C4-2B (cell line): ENCODE measurements at regions not wholly inside any gene's neighbourhood (a gene's known extent, or its start where the extent isn't known, plus 50 kb on each side); places are given as distances from the start of the nearest gene placed in this dataset.

Source experiments
- CTCF ChIP-seq: fragments of 450-650 bp; conservative IDR thresholded peaks from 2 replicates; pipeline ENCODE4 v1.5.1; 2017; ENCODE audit warnings: mild to moderate bottlenecking
- ZFX ChIP-seq: fragments of 450-650 bp; IDR thresholded peaks from 2 replicates; pipeline ENCODE4 v1.6.1; 2017

DNA sequence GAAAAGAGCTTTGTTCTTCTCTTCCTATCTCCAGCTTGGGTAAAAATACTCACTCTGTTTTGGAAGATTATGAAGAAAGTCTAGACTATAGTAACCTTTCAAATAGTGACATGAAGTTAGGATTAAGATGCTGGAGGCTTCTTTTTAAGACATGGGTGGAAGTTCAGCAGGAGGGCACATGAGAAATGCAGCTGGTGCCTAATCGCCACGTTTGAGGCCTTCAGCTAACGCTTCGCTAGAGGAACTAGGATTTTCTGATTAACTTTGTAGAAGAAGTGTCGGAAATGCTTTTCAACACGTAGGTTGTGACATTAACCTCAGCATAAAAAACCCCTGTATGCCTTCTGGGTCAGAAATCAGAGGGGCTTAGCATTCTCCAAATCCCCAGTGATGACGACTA is 348.1 kb upstream of the MAP3K7 start:
- TF ChIP-seq CTCF (no peak), ZFX (no peak)
